ENCODE measurements at regions not wholly inside any gene's neighbourhood (a gene's known extent, or its start where the extent isn't known, plus 50 kb on each side); places are given as distances from the start of the nearest gene placed in this dataset.

DNA sequence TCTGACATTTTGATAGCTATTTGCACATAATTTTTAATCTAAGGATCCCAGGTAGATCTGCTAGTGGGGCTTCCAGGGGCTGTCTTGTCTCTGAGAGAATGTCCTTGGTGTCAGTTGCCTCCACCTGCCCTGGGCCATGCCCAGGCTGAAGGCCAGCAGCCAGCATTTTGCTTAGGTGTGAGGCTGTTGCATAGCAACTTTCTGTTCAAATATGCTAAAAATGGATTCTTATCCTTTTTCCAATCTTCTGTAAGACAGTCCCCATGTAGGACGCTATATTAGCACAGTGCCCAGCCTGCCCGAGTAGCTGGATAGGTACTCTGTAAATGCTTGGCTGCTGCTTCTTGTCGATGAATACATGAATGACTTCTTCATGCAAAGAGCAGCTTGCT lies 62.5 kb upstream of the CITED2 start:
- TF ChIP-seq, protein P1, sequence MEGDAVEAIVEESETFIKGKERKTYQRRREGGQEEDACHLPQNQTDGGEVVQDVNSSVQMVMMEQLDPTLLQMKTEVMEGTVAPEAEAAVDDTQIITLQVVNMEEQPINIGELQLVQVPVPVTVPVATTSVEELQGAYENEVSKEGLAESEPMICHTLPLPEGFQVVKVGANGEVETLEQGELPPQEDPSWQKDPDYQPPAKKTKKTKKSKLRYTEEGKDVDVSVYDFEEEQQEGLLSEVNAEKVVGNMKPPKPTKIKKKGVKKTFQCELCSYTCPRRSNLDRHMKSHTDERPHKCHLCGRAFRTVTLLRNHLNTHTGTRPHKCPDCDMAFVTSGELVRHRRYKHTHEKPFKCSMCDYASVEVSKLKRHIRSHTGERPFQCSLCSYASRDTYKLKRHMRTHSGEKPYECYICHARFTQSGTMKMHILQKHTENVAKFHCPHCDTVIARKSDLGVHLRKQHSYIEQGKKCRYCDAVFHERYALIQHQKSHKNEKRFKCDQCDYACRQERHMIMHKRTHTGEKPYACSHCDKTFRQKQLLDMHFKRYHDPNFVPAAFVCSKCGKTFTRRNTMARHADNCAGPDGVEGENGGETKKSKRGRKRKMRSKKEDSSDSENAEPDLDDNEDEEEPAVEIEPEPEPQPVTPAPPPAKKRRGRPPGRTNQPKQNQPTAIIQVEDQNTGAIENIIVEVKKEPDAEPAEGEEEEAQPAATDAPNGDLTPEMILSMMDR (IDR thresholded peaks at IDR 0.05) = no peak
- no peak for TF ChIP-seq POLR2A (IDR thresholded peaks at IDR 0.05)
